Loucy (cell line): ENCODE measurements at regions not wholly inside any gene's neighbourhood (a gene's known extent, or its start where the extent isn't known, plus 50 kb on each side); places are given as distances from the start of the nearest gene placed in this dataset.

ENCODE experiments used
- EZH2phosphoT487 ChIP-seq: fragments of 200-600 bp; IDR thresholded peaks from 2 replicates; pipeline ENCODE4 v1.6.1; 2018; ENCODE audit warnings: antibody characterized with exemption, mild to moderate bottlenecking, moderate library complexity, borderline replicate concordance
- TF ChIP-seq, protein P1 (sequence below): fragments of 200-600 bp; sonication (generic); conservative IDR thresholded peaks from 2 replicates; pipeline ENCODE4 v1.5.1; 2014; ENCODE audit warnings: mild to moderate bottlenecking, antibody characterized with exemption, low read length

DNA sequence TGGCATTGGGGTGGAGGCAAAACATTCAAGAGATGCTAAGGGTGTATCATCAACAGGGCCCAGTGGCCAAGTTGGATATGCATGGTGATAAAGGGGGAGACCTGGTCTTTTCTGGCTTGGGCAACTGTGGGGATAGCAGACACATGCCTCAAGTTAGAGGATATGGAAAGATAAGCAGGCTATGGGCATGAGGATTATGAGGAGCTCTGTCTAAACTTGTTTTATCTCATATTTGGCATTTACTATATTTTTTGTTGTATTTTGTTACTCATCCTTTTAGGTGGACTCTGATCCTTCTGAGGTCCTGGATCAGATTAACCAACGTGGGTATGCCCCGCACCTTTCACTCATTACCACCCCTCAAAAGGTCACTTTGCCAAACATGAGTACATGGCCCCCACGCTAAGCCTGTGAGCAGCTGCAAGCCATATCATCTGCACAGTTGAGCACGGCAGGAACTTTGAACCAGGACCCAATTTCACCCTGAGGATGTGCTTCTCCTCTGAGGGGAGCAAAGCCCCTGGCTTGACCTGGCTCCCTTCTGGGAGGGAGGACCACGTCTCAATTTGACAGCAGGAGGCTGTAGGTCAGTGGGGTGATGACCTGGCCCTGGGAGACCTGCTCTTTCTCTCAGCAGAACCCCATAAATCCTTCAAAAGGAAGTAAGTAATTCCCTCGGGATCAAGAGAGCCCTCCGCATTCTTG is 71.1 kb upstream of the CD180 start:
- TF ChIP-seq, protein P1, sequence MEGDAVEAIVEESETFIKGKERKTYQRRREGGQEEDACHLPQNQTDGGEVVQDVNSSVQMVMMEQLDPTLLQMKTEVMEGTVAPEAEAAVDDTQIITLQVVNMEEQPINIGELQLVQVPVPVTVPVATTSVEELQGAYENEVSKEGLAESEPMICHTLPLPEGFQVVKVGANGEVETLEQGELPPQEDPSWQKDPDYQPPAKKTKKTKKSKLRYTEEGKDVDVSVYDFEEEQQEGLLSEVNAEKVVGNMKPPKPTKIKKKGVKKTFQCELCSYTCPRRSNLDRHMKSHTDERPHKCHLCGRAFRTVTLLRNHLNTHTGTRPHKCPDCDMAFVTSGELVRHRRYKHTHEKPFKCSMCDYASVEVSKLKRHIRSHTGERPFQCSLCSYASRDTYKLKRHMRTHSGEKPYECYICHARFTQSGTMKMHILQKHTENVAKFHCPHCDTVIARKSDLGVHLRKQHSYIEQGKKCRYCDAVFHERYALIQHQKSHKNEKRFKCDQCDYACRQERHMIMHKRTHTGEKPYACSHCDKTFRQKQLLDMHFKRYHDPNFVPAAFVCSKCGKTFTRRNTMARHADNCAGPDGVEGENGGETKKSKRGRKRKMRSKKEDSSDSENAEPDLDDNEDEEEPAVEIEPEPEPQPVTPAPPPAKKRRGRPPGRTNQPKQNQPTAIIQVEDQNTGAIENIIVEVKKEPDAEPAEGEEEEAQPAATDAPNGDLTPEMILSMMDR, result no peak
- no peak for TF ChIP-seq EZH2phosphoT487
